ENCODE measurements at regions not wholly inside any gene's neighbourhood (a gene's known extent, or its start where the extent isn't known, plus 50 kb on each side); places are given as distances from the start of the nearest gene placed in this dataset.

GRCh38 chr3:73270839-73271483 is 209.5 kb downstream of the EBLN2 start:
- H3K79me2 ChIP-seq (ENCODE audit: insufficient read depth, low read length) = no peaks in the 10 kb centered on the region
- no peak overlapping the region for H3K27ac ChIP-seq (ENCODE audit: low read depth, low read length)
- no peaks in the 10 kb centered on the region for H3F3A ChIP-seq (ENCODE audit: insufficient read depth)
- 0 out of 2 replicates have a peak, but pooled peaks cover 3% of the 10 kb centered on the region for H3K27me3 ChIP-seq (ENCODE audit: low read length)
- H3K36me3 ChIP-seq (ENCODE audit: low read length) = no peaks in the 10 kb centered on the region
- H3K9me3 ChIP-seq (ENCODE audit: insufficient read depth, low read length) = no peaks in the 10 kb centered on the region
- no peaks in the 10 kb centered on the region for H3K9me2 ChIP-seq (replicated peaks; ENCODE audit: insufficient read depth, low read length)
- no peak for TF ChIP-seq CTCF (IDR thresholded peaks at IDR 0.05; ENCODE audit: insufficient read depth, low read length, poor library complexity, severe bottlenecking)
- no peak for TF ChIP-seq EZH2phosphoT487 (conservative IDR thresholded peaks at IDR 0.05; ENCODE audit: low read length)
- H3K4me3 ChIP-seq (ENCODE audit: insufficient read depth, low read length, poor library complexity, severe bottlenecking) = no peak overlapping the region
- no peak overlapping the region for H2AFZ ChIP-seq (ENCODE audit: low read depth, low read length, severe bottlenecking)
- no peaks in the 10 kb centered on the region for H4K20me1 ChIP-seq (ENCODE audit: low read depth, low read length)
- H3K9ac ChIP-seq (ENCODE audit: low read length) = no peak overlapping the region
- no peak overlapping the region for H3K4me2 ChIP-seq (ENCODE audit: low read depth, low read length, poor library complexity, severe bottlenecking)

GRCh38 chr3:73273341-73273740 is 211.9 kb downstream of the EBLN2 start:
- Histone ChIP-seq H3K9me2 (replicated peaks; ENCODE audit: insufficient read depth, low read length) (no peaks in the 10 kb centered on the region), H3K9ac (ENCODE audit: low read length) (no peak overlapping the region), H3K9me3 (ENCODE audit: insufficient read depth, low read length) (no peaks in the 10 kb centered on the region), H3K27ac (ENCODE audit: low read depth, low read length) (no peak overlapping the region), H3K4me3 (ENCODE audit: insufficient read depth, low read length, poor library complexity, severe bottlenecking) (no peak overlapping the region), H3K4me2 (ENCODE audit: low read depth, low read length, poor library complexity, severe bottlenecking) (no peak overlapping the region), H3K36me3 (ENCODE audit: low read length) (no peaks in the 10 kb centered on the region), H2AFZ (ENCODE audit: low read depth, low read length, severe bottlenecking) (no peak overlapping the region), H3K79me2 (ENCODE audit: insufficient read depth, low read length) (no peaks in the 10 kb centered on the region), H3K27me3 (ENCODE audit: low read length) (0 out of 2 replicates have a peak, but pooled peaks cover 3% of the 10 kb centered on the region), H3F3A (ENCODE audit: insufficient read depth) (no peaks in the 10 kb centered on the region), H4K20me1 (ENCODE audit: low read depth, low read length) (no peaks in the 10 kb centered on the region)
- TF ChIP-seq CTCF (IDR thresholded peaks at IDR 0.05; ENCODE audit: insufficient read depth, low read length, poor library complexity, severe bottlenecking) (no peak), EZH2phosphoT487 (conservative IDR thresholded peaks at IDR 0.05; ENCODE audit: low read length) (no peak)

GRCh38 chr3:73280746-73281145 is 219.3 kb downstream of the EBLN2 start:
- no peaks in the 10 kb centered on the region for H3K9me3 ChIP-seq (ENCODE audit: insufficient read depth, low read length)
- no peak overlapping the region for H3K4me3 ChIP-seq (ENCODE audit: insufficient read depth, low read length, poor library complexity, severe bottlenecking)
- TF ChIP-seq CTCF (IDR thresholded peaks at IDR 0.05; ENCODE audit: insufficient read depth, low read length, poor library complexity, severe bottlenecking) (no peak), EZH2phosphoT487 (conservative IDR thresholded peaks at IDR 0.05; ENCODE audit: low read length) (no peak)
- H3K36me3 ChIP-seq (ENCODE audit: low read length) = no peaks in the 10 kb centered on the region
- no peak overlapping the region for H3K4me2 ChIP-seq (ENCODE audit: low read depth, low read length, poor library complexity, severe bottlenecking)
- H3K9ac ChIP-seq (ENCODE audit: low read length) = no peak overlapping the region
- H3K27ac ChIP-seq (ENCODE audit: low read depth, low read length) = no peak overlapping the region
- H3K27me3 ChIP-seq (ENCODE audit: low read length) = no peaks in the 10 kb centered on the region
- no peaks in the 10 kb centered on the region for H3F3A ChIP-seq (ENCODE audit: insufficient read depth)
- no peaks in the 10 kb centered on the region for H3K9me2 ChIP-seq (replicated peaks; ENCODE audit: insufficient read depth, low read length)
- H2AFZ ChIP-seq (ENCODE audit: low read depth, low read length, severe bottlenecking) = no peak overlapping the region
- H4K20me1 ChIP-seq (ENCODE audit: low read depth, low read length) = no peaks in the 10 kb centered on the region
- H3K79me2 ChIP-seq (ENCODE audit: insufficient read depth, low read length) = no peaks in the 10 kb centered on the region
